ENCODE measurements at regions not wholly inside any gene's neighbourhood (a gene's known extent, or its start where the extent isn't known, plus 50 kb on each side); places are given as distances from the start of the nearest gene placed in this dataset.

GRCh38 chr13:78032132-78032531, 113.5 kb upstream of the EDNRB start:
- H2AFZ ChIP-seq = no peak overlapping the region
- no peak overlapping the region for H3K27ac ChIP-seq
- H4K20me1 ChIP-seq (ENCODE audit: insufficient read depth, poor library complexity, severe bottlenecking) = no peaks in the 10 kb centered on the region
- no peak overlapping the region for H3K4me3 ChIP-seq
- no peaks in the 10 kb centered on the region for H3K4me1 ChIP-seq (ENCODE audit: insufficient read depth)
- no peaks in the 10 kb centered on the region for H3K9me3 ChIP-seq (ENCODE audit: low read depth)
- no peaks in the 10 kb centered on the region for H3K27me3 ChIP-seq
- H3K36me3 ChIP-seq (replicated peaks; ENCODE audit: insufficient read depth, low read depth) = no peaks in the 10 kb centered on the region
- no peak for TF ChIP-seq EZH2 (IDR thresholded peaks at IDR 0.05; ENCODE audit: borderline replicate concordance)
- no peak for TF ChIP-seq EZH2phosphoT487 (IDR thresholded peaks at IDR 0.05; ENCODE audit: low read depth, severe bottlenecking, unreplicated experiment)
- no peak for TF ChIP-seq CTCF (IDR thresholded peaks at IDR 0.05; ENCODE audit: poor library complexity)
- H3K79me2 ChIP-seq = no peaks in the 10 kb centered on the region
- no peak for DNase-seq (ENCODE audit: low spot score)
- no peaks in the 10 kb centered on the region for H3K9me2 ChIP-seq (replicated peaks; ENCODE audit: insufficient read depth)
- H3K4me2 ChIP-seq = no peak overlapping the region

- Histone ChIP-seq H3K9me2 (replicated peaks; ENCODE audit: insufficient read depth) (no peaks in the 10 kb centered on the region), H4K20me1 (ENCODE audit: insufficient read depth, poor library complexity, severe bottlenecking) (no peaks in the 10 kb centered on the region), H3K27ac (no peak overlapping the region), H3K27me3 (no peaks in the 10 kb centered on the region), H2AFZ (no peak overlapping the region), H3K4me1 (ENCODE audit: insufficient read depth) (no peaks in the 10 kb centered on the region), H3K4me3 (no peak overlapping the region), H3K36me3 (replicated peaks; ENCODE audit: insufficient read depth, low read depth) (no peaks in the 10 kb centered on the region), H3K9me3 (ENCODE audit: low read depth) (no peaks in the 10 kb centered on the region), H3K79me2 (no peaks in the 10 kb centered on the region), H3K4me2 (no peak overlapping the region)
- WGBS (ENCODE audit: low lambda C conversion rate, missing lambda C conversion rate) = 87% methylated on average over 2 of the region's 2 CpGs
- TF ChIP-seq EZH2phosphoT487 (IDR thresholded peaks at IDR 0.05; ENCODE audit: low read depth, severe bottlenecking, unreplicated experiment) (no peak), EZH2 (IDR thresholded peaks at IDR 0.05; ENCODE audit: borderline replicate concordance) (no peak), CTCF (IDR thresholded peaks at IDR 0.05; ENCODE audit: poor library complexity) (no peak)
- DNase-seq (ENCODE audit: low spot score) = no peak
Observed at GRCh38 chr13:78030341-78030896, 111.8 kb upstream of the EDNRB start.

DNA sequence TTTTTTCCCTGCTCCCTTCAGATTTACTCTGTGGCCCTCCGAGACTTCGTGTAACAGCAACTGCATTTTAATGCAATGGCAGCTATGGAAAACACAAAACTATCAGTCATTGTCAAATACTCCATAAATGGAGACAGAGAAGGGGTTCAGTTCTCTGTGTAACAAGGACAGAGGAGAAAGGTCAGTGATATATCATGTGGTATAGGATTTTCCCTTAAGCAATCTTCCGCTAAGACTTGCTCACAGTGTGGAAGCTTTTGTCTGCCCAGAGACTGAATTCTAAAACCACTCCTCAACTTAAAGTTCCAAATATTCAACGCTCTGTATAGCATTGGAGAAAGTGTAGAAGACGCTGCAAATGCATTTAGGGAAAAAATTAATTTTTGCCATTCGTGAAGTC, 111.3 kb upstream of the EDNRB start:
- H3K4me3 ChIP-seq = no peak overlapping the region
- H3K36me3 ChIP-seq (replicated peaks; ENCODE audit: insufficient read depth, low read depth) = no peaks in the 10 kb centered on the region
- H3K4me1 ChIP-seq (ENCODE audit: insufficient read depth) = no peaks in the 10 kb centered on the region
- no peak overlapping the region for H2AFZ ChIP-seq
- H3K9me3 ChIP-seq (ENCODE audit: low read depth) = no peaks in the 10 kb centered on the region
- no peak for DNase-seq (ENCODE audit: low spot score)
- H3K27me3 ChIP-seq = no peaks in the 10 kb centered on the region
- no peaks in the 10 kb centered on the region for H3K9me2 ChIP-seq (replicated peaks; ENCODE audit: insufficient read depth)
- no peak overlapping the region for H3K4me2 ChIP-seq
- H3K79me2 ChIP-seq = no peaks in the 10 kb centered on the region
- H3K27ac ChIP-seq = no peak overlapping the region
- TF ChIP-seq EZH2phosphoT487 (IDR thresholded peaks at IDR 0.05; ENCODE audit: low read depth, severe bottlenecking, unreplicated experiment) (no peak), EZH2 (IDR thresholded peaks at IDR 0.05; ENCODE audit: borderline replicate concordance) (no peak), CTCF (IDR thresholded peaks at IDR 0.05; ENCODE audit: poor library complexity) (no peak)
- no peaks in the 10 kb centered on the region for H4K20me1 ChIP-seq (ENCODE audit: insufficient read depth, poor library complexity, severe bottlenecking)
- WGBS (ENCODE audit: low lambda C conversion rate, missing lambda C conversion rate) = 89% methylated on average over 6 of the region's 6 CpGs

DNA sequence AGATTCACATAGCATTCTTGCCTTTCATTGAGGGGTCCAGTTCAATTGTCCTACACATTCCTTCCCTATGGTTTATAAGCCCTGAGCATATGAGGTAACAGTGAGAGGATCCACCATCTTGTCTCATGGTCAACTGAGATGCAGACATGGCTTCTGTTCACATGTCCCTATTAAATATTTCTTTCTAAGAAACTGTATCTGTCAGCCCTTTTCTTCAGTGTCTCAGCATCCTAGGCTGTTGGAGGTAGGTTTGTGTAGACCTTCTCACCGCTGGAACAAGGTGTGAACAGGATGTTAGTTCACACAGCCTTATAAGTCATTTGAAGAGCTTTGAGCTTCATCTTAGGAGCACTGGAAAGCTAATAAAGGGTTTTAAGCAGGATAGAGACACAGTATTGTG, 110.3 kb upstream of the EDNRB start:
- no peaks in the 10 kb centered on the region for H3K4me1 ChIP-seq (ENCODE audit: insufficient read depth)
- H3K27ac ChIP-seq = no peak overlapping the region
- no peaks in the 10 kb centered on the region for H3K9me2 ChIP-seq (replicated peaks; ENCODE audit: insufficient read depth)
- H3K9me3 ChIP-seq (ENCODE audit: low read depth) = no peaks in the 10 kb centered on the region
- no peaks in the 10 kb centered on the region for H3K36me3 ChIP-seq (replicated peaks; ENCODE audit: insufficient read depth, low read depth)
- no peaks in the 10 kb centered on the region for H3K79me2 ChIP-seq
- no peak overlapping the region for H3K4me3 ChIP-seq
- DNase-seq (ENCODE audit: low spot score) = no peak
- no peaks in the 10 kb centered on the region for H3K27me3 ChIP-seq
- WGBS (ENCODE audit: low lambda C conversion rate, missing lambda C conversion rate) = 89% methylated on average over 1 of the region's 1 CpG
- no peak for TF ChIP-seq EZH2 (IDR thresholded peaks at IDR 0.05; ENCODE audit: borderline replicate concordance)
- no peak for TF ChIP-seq CTCF (IDR thresholded peaks at IDR 0.05; ENCODE audit: poor library complexity)
- no peak for TF ChIP-seq EZH2phosphoT487 (IDR thresholded peaks at IDR 0.05; ENCODE audit: low read depth, severe bottlenecking, unreplicated experiment)
- no peaks in the 10 kb centered on the region for H4K20me1 ChIP-seq (ENCODE audit: insufficient read depth, poor library complexity, severe bottlenecking)
- no peak overlapping the region for H3K4me2 ChIP-seq
- H2AFZ ChIP-seq = no peak overlapping the region

All from hepatocyte (in vitro differentiated cells).